GM23338 (cell line): ENCODE measurements at regions not wholly inside any gene's neighbourhood (a gene's known extent, or its start where the extent isn't known, plus 50 kb on each side); places are given as distances from the start of the nearest gene placed in this dataset.

Source experiments
- ATAC-seq: fragments of 200-7000 bp; cut with Tn5 transposase; 3 replicates; pipeline ENCODE4 v1.9.1; 2020
- DNase-seq: peaks from one replicate; pipeline ENCODE4 v3.0.0-alpha.2; 2015; ENCODE audit warnings: low spot score
- H2AFZ ChIP-seq: fragments of 200-600 bp; sonication (generic); 2 replicates; pipeline ENCODE4 v1.8.0; 2016; ENCODE audit warnings: antibody characterized with exemption, mild to moderate bottlenecking, moderate library complexity
- H3F3A ChIP-seq: fragments of 200-600 bp; sonication (generic); replicated peaks from 2 replicates; pipeline ENCODE4 v1.8.0; 2017; ENCODE audit warnings: antibody characterized with exemption, mixed run types, low read depth
- H3K27ac ChIP-seq: fragments of 200-600 bp; sonication (generic); 2 replicates; pipeline ENCODE4 v1.6.1; 2016; ENCODE audit warnings: low read depth
- H3K27me3 ChIP-seq: fragments of 200-600 bp; sonication (generic); 2 replicates; pipeline ENCODE4 v1.8.0; 2016; ENCODE audit warnings: mild to moderate bottlenecking, mixed run types, moderate library complexity; ENCODE audit not compliant: insufficient read depth
- H3K36me3 ChIP-seq: fragments of 200-600 bp; sonication (generic); 2 replicates; pipeline ENCODE4 v1.8.0; 2016; ENCODE audit warnings: mild to moderate bottlenecking; ENCODE audit not compliant: insufficient read depth
- H3K4me1 ChIP-seq: fragments of 200-600 bp; sonication (generic); 2 replicates; pipeline ENCODE4 v1.8.0; 2016; ENCODE audit warnings: mild to moderate bottlenecking, moderate library complexity; ENCODE audit not compliant: insufficient read depth
- H3K4me2 ChIP-seq: fragments of 200-600 bp; sonication (generic); 2 replicates; pipeline ENCODE4 v1.7.1; 2017; ENCODE audit warnings: mixed run types
- H3K4me3 ChIP-seq: fragments of 200-600 bp; sonication (generic); 2 replicates; pipeline ENCODE4 v1.6.1; 2016; ENCODE audit warnings: mixed run types
- H3K79me2 ChIP-seq: fragments of 200-600 bp; sonication (generic); replicated peaks from 2 replicates; pipeline ENCODE4 v1.8.0; 2017; ENCODE audit warnings: mild to moderate bottlenecking; ENCODE audit not compliant: insufficient read depth
- H3K9me2 ChIP-seq: fragments of 200-600 bp; sonication (generic); 2 replicates; pipeline ENCODE4 v1.8.0; 2017; ENCODE audit not compliant: insufficient read depth
- H4K20me1 ChIP-seq: fragments of 200-600 bp; sonication (generic); replicated peaks from 2 replicates; pipeline ENCODE4 v1.8.0; 2017; ENCODE audit warnings: mild to moderate bottlenecking; ENCODE audit not compliant: insufficient read depth
- H3K27ac Mint-ChIP-seq: 2 replicates; pipeline ENCODE4 v1.8.0; 2020; ENCODE audit warnings: inconsistent platforms, mild to moderate bottlenecking, moderate library complexity, mixed read lengths
- H3K27me3 Mint-ChIP-seq: 3 replicates; pipeline ENCODE4 v1.8.0; 2022; ENCODE audit warnings: low read depth, mild to moderate bottlenecking, moderate library complexity, mixed read lengths, inconsistent platforms; ENCODE audit not compliant: insufficient read depth, poor library complexity
- H3K36me3 Mint-ChIP-seq: 3 replicates; pipeline ENCODE4 v1.8.0; 2021; ENCODE audit warnings: low read depth, mild to moderate bottlenecking, inconsistent platforms, moderate library complexity, mixed read lengths
- H3K4me1 Mint-ChIP-seq: 3 replicates; pipeline ENCODE4 v1.8.0; 2020; ENCODE audit warnings: mild to moderate bottlenecking, inconsistent platforms, mixed read lengths
- H3K4me3 Mint-ChIP-seq: 3 replicates; pipeline ENCODE4 v1.8.0; 2021; ENCODE audit warnings: moderate library complexity, mild to moderate bottlenecking, inconsistent platforms, mixed read lengths
- H3K9me3 Mint-ChIP-seq: 3 replicates; pipeline ENCODE4 v1.8.0; 2020; ENCODE audit warnings: moderate library complexity, mild to moderate bottlenecking, inconsistent platforms, mixed read lengths
- CREB1 ChIP-seq: fragments of 250-450 bp; sonication (Bioruptor Pico); IDR thresholded peaks from 2 replicates; pipeline ENCODE4 v1.5.0; 2020; ENCODE audit warnings: low read depth, mild to moderate bottlenecking, moderate library complexity
- EZH2 ChIP-seq: fragments of 200-600 bp; sonication (generic); IDR thresholded peaks from one replicate; pipeline ENCODE4 v1.8.0; 2017; ENCODE audit warnings: antibody characterized with exemption, mild to moderate bottlenecking, low read depth; ENCODE audit not compliant: unreplicated experiment
- EZH2phosphoT487 ChIP-seq: fragments of 200-600 bp; sonication (generic); IDR thresholded peaks from one replicate; pipeline ENCODE4 v1.8.1; 2018; ENCODE audit warnings: antibody characterized with exemption; ENCODE audit not compliant: unreplicated experiment
- JUNB ChIP-seq: IDR thresholded peaks from one replicate; pipeline ENCODE4 v1.6.1; 2016; ENCODE audit warnings: antibody characterized with exemption; ENCODE audit not compliant: unreplicated experiment
- NANOG ChIP-seq: IDR thresholded peaks from 2 replicates; pipeline ENCODE4 v1.6.1; 2016; ENCODE audit warnings: antibody characterized with exemption, borderline replicate concordance
- REST ChIP-seq: IDR thresholded peaks from one replicate; pipeline ENCODE4 v1.6.1; 2018; ENCODE audit warnings: antibody characterized with exemption; ENCODE audit not compliant: unreplicated experiment
- STAT1 ChIP-seq: IDR thresholded peaks from one replicate; pipeline ENCODE4 v1.6.1; 2016; ENCODE audit warnings: antibody characterized with exemption; ENCODE audit not compliant: unreplicated experiment
- ZNF114 ChIP-seq: fragments of 250-450 bp; sonication (Bioruptor Pico); IDR thresholded peaks from 2 replicates; pipeline ENCODE4 v1.5.0; 2020; ENCODE audit warnings: mild to moderate bottlenecking, moderate library complexity
- ZNF331 ChIP-seq: fragments of 250-450 bp; sonication (Bioruptor Pico); IDR thresholded peaks from 2 replicates; pipeline ENCODE4 v1.5.0; 2020; ENCODE audit warnings: low read depth, mild to moderate bottlenecking, moderate library complexity
- TF ChIP-seq, protein P1 (sequence below), 2 experiments: fragments of 200-600 bp in 1 of 2; sonication (generic) in 1 of 2; conservative IDR thresholded peaks; 2 replicates each; pipeline versions ENCODE4 v1.5.1 to v1.6.1; 2016 to 2017; ENCODE audit warnings: antibody characterized with exemption in 2 of 2, low read depth in 2 of 2, mild to moderate bottlenecking in 2 of 2, moderate library complexity in 1 of 2
- TF ChIP-seq, protein P2 (sequence below): IDR thresholded peaks from 2 replicates; pipeline ENCODE4 v1.6.1; 2016; ENCODE audit warnings: antibody characterized with exemption

DNA sequence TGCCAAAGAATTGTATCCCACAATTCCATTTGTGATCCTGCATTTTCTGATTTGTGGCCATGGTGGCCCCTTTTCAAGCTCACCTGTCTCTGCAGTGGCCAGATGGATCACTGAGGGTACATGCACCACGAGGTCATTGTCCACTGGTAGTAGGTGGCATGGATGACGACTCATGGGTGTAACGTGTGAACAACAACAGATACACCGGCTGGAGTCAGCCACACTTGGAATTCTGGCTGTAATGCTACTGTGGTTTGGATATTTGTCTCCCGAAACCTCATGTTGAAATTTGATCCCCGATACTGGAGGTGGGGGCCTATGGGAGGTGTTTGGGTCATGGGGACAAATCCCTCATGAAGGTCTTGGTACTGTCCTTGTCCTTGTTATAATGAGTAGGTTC is 102.2 kb upstream of the TAF1B start:
- no peaks in the 10 kb centered on the region for H3K79me2 ChIP-seq
- no peak overlapping the region for H2AFZ ChIP-seq
- Mint-ChIP-seq H3K36me3 (peaks cover 9% of the 10 kb centered on the region), H3K9me3 (peaks cover 16% of the 10 kb centered on the region), H3K27ac (no peak overlapping the region), H3K4me1 (no peaks in the 10 kb centered on the region), H3K4me3 (no peak overlapping the region), H3K27me3 (peaks cover 8% of the 10 kb centered on the region)
- TF ChIP-seq ZNF331 (CRISPR knock-in tag) (no peak), REST (no peak), STAT1 (no peak), EZH2phosphoT487 (no peak), CREB1 (no peak), ZNF114 (CRISPR knock-in tag) (no peak), EZH2 (no peak), NANOG (no peak)
- TF ChIP-seq, protein P1, sequence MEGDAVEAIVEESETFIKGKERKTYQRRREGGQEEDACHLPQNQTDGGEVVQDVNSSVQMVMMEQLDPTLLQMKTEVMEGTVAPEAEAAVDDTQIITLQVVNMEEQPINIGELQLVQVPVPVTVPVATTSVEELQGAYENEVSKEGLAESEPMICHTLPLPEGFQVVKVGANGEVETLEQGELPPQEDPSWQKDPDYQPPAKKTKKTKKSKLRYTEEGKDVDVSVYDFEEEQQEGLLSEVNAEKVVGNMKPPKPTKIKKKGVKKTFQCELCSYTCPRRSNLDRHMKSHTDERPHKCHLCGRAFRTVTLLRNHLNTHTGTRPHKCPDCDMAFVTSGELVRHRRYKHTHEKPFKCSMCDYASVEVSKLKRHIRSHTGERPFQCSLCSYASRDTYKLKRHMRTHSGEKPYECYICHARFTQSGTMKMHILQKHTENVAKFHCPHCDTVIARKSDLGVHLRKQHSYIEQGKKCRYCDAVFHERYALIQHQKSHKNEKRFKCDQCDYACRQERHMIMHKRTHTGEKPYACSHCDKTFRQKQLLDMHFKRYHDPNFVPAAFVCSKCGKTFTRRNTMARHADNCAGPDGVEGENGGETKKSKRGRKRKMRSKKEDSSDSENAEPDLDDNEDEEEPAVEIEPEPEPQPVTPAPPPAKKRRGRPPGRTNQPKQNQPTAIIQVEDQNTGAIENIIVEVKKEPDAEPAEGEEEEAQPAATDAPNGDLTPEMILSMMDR (conservative IDR thresholded peaks at IDR 0.05; ENCODE audit: low read depth in 2 of 2): no peak
- no peaks in the 10 kb centered on the region for H4K20me1 ChIP-seq
- no peak overlapping the region for H3K4me3 ChIP-seq
- H3K4me1 ChIP-seq: no peaks in the 10 kb centered on the region
- DNase-seq (no peak), ATAC-seq (no peak)
- H3F3A ChIP-seq: no peaks in the 10 kb centered on the region
- 0 out of 2 replicates have a peak, but pooled peaks cover 3% of the 10 kb centered on the region for H3K9me2 ChIP-seq
- no peak overlapping the region for H3K4me2 ChIP-seq
- no peaks in the 10 kb centered on the region for H3K36me3 ChIP-seq
- no peak overlapping the region for H3K27ac ChIP-seq
- H3K27me3 ChIP-seq: no peaks in the 10 kb centered on the region

GRCh38 chr2:9742601-9743000 is 100.7 kb upstream of the TAF1B start:
- no peak overlapping the region for H3K4me3 Mint-ChIP-seq
- no peaks in the 10 kb centered on the region for H3K4me1 ChIP-seq
- TF ChIP-seq JUNB (no peak), STAT1 (no peak), ZNF114 (CRISPR knock-in tag) (no peak), ZNF331 (CRISPR knock-in tag) (no peak)
- TF ChIP-seq, protein P2, sequence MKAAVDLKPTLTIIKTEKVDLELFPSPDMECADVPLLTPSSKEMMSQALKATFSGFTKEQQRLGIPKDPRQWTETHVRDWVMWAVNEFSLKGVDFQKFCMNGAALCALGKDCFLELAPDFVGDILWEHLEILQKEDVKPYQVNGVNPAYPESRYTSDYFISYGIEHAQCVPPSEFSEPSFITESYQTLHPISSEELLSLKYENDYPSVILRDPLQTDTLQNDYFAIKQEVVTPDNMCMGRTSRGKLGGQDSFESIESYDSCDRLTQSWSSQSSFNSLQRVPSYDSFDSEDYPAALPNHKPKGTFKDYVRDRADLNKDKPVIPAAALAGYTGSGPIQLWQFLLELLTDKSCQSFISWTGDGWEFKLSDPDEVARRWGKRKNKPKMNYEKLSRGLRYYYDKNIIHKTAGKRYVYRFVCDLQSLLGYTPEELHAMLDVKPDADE: no peak
- TF ChIP-seq, protein P1 (conservative IDR thresholded peaks at IDR 0.05; ENCODE audit: low read depth in 2 of 2): no peak
- H3K36me3 Mint-ChIP-seq: peaks cover 9% of the 10 kb centered on the region; the same call in 2 of the 3 replicates
- no peaks in the 10 kb centered on the region for H3F3A ChIP-seq
- no peak overlapping the region for H2AFZ ChIP-seq
- ATAC-seq (no peak), DNase-seq (no peak)
- H3K4me2 ChIP-seq: no peak overlapping the region
- H3K27me3 ChIP-seq: no peaks in the 10 kb centered on the region
- no peak overlapping the region for H3K27ac ChIP-seq
- no peaks in the 10 kb centered on the region for H3K4me1 Mint-ChIP-seq
- no peaks in the 10 kb centered on the region for H3K36me3 ChIP-seq
- H3K27ac Mint-ChIP-seq: no peak overlapping the region
- peaks cover 6% of the 10 kb centered on the region for H3K27me3 Mint-ChIP-seq
- no peak overlapping the region for H3K4me3 ChIP-seq
- 0 out of 2 replicates have a peak, but pooled peaks cover 3% of the 10 kb centered on the region for H3K9me2 ChIP-seq
- no peaks in the 10 kb centered on the region for H3K79me2 ChIP-seq
- peaks cover 11% of the 10 kb centered on the region for H3K9me3 Mint-ChIP-seq
- H4K20me1 ChIP-seq: no peaks in the 10 kb centered on the region
